ENCODE measurements at regions not wholly inside any gene's neighbourhood (a gene's known extent, or its start where the extent isn't known, plus 50 kb on each side); places are given as distances from the start of the nearest gene placed in this dataset.

- H3K4me1 ChIP-seq (ENCODE audit: insufficient read depth, low read length): peaks cover 4% of the 10 kb centered on the region; the same call in 1 of the 2 replicates
- no peak overlapping the region for H3K9ac ChIP-seq (ENCODE audit: extremely low read depth, insufficient read length, low read length)
- peaks cover 34 to 48% of the 10 kb centered on the region in 2 experiments for H3K4me1 Mint-ChIP-seq
- no peak overlapping the region for H3K4me2 ChIP-seq (ENCODE audit: insufficient read depth, insufficient read length, low read length)
- no peaks in the 10 kb centered on the region for H3K27me3 Mint-ChIP-seq (ENCODE audit: low read depth)
- no peak overlapping the region for H3K23ac ChIP-seq (ENCODE audit: insufficient read length, low read depth, low read length)
- no peak overlapping the region for H4K91ac ChIP-seq (ENCODE audit: insufficient read length, low read depth, low read length)
- no peaks in the 10 kb centered on the region for H3K9me3 ChIP-seq (ENCODE audit: control insufficient read depth, low read depth, low read length)
- H2AFZ ChIP-seq (ENCODE audit: low read length): no peak overlapping the region
- no peak for DNase-seq
- no peaks in the 10 kb centered on the region for H3K79me1 ChIP-seq (ENCODE audit: insufficient read depth, low read depth, low read length, poor library complexity, severe bottlenecking)
- H2BK120ac ChIP-seq (ENCODE audit: low read depth, low read length, poor library complexity, severe bottlenecking): no peak overlapping the region
- no peak overlapping the region for H3K4ac ChIP-seq (ENCODE audit: low read depth, low read length)
- H3K14ac ChIP-seq (ENCODE audit: insufficient read depth, low read length): peak overlapping the region; percentile 53; the same call in 1 of the 2 replicates
- H2BK5ac ChIP-seq (ENCODE audit: insufficient read length, low read length): no peak overlapping the region
- TF ChIP-seq, protein P1, sequence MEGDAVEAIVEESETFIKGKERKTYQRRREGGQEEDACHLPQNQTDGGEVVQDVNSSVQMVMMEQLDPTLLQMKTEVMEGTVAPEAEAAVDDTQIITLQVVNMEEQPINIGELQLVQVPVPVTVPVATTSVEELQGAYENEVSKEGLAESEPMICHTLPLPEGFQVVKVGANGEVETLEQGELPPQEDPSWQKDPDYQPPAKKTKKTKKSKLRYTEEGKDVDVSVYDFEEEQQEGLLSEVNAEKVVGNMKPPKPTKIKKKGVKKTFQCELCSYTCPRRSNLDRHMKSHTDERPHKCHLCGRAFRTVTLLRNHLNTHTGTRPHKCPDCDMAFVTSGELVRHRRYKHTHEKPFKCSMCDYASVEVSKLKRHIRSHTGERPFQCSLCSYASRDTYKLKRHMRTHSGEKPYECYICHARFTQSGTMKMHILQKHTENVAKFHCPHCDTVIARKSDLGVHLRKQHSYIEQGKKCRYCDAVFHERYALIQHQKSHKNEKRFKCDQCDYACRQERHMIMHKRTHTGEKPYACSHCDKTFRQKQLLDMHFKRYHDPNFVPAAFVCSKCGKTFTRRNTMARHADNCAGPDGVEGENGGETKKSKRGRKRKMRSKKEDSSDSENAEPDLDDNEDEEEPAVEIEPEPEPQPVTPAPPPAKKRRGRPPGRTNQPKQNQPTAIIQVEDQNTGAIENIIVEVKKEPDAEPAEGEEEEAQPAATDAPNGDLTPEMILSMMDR (conservative IDR thresholded peaks at IDR 0.05): no peak
- no peak overlapping the region for H3T11ph ChIP-seq (ENCODE audit: low read length)
- H3K27me3 ChIP-seq (ENCODE audit: insufficient read depth, low read length): no peaks in the 10 kb centered on the region; the same call in 1 of the 2 replicates
- no peak overlapping the region for H4K5ac ChIP-seq (ENCODE audit: insufficient read length, low read depth, low read length)
- H3K27ac Mint-ChIP-seq: peak overlapping the region; percentile 49 to 93 (median 86); a peak in 6 of 7 replicates
- H2AK5ac ChIP-seq (ENCODE audit: insufficient read length, low read length): no peak overlapping the region
- WGBS (ENCODE audit: extremely low coverage, insufficient read length, low lambda C conversion rate): no CpG with 5 or more reads among the region's 5 CpGs
- no peak overlapping the region for H3K56ac ChIP-seq (ENCODE audit: insufficient read length, low read depth, low read length)
- H3K18ac ChIP-seq (ENCODE audit: insufficient read length, low read depth, low read length): peak overlapping the region; percentile 64
- H3K79me2 ChIP-seq (ENCODE audit: insufficient read depth, low read length): no peaks in the 10 kb centered on the region
- no peak overlapping the region for H2BK15ac ChIP-seq (ENCODE audit: low read depth, low read length)
- H3K36me3 Mint-ChIP-seq (ENCODE audit: insufficient read depth in 1 of 3, low read depth in 3 of 3): peaks cover 3 to 20% (median 13%) of the 10 kb centered on the region in 3 experiments; a peak in 5 of 7 replicates
- H3K9me3 Mint-ChIP-seq: peaks cover 4 to 7% of the 10 kb centered on the region in 2 experiments; a peak in 4 of 5 replicates
- no peak overlapping the region for H2BK20ac ChIP-seq (ENCODE audit: low read depth, low read length, poor library complexity, severe bottlenecking)
- H3K4me3 Mint-ChIP-seq: no peak overlapping the region
- H2BK12ac ChIP-seq (ENCODE audit: insufficient read length, low read depth, low read length): no peak overlapping the region
- H4K20me1 ChIP-seq (ENCODE audit: control insufficient read depth, insufficient read depth, insufficient read length): no peaks in the 10 kb centered on the region
- H3K27ac ChIP-seq (ENCODE audit: insufficient read length, low read depth, low read length): peak overlapping the region; percentile 6
- H3K23me2 ChIP-seq (ENCODE audit: insufficient read length, low read depth, low read length, poor library complexity, severe bottlenecking): no peaks in the 10 kb centered on the region
- H4K8ac ChIP-seq (replicated peaks; ENCODE audit: insufficient read length, low read depth, low read length): no peak overlapping the region
These were observed 408.7 kb upstream of the PIK3R1 start for GRCh38 chr5:67806654-67807438.
